SU-DHL-6 (cell line): ENCODE measurements at regions not wholly inside any gene's neighbourhood (a gene's known extent, or its start where the extent isn't known, plus 50 kb on each side); places are given as distances from the start of the nearest gene placed in this dataset.

Source experiments
- H2AFZ ChIP-seq: fragments of 200-600 bp; sonication (generic); 2 replicates; pipeline ENCODE4 v1.6.1; 2014; ENCODE audit warnings: low read depth, mild to moderate bottlenecking, moderate library complexity, mixed read lengths, antibody characterized with exemption, low read length; ENCODE audit not compliant: severe bottlenecking
- H3F3A ChIP-seq: fragments of 200-600 bp; shearing (Covaris generic); 2 replicates; pipeline ENCODE4 v1.6.0; 2016; ENCODE audit warnings: antibody characterized with exemption, mild to moderate bottlenecking; ENCODE audit not compliant: insufficient read depth
- H3K27ac ChIP-seq: fragments of 200-600 bp; sonication (generic); 2 replicates; pipeline ENCODE4 v1.5.1; 2016; ENCODE audit warnings: low read depth, mild to moderate bottlenecking, low read length, moderate library complexity, mixed read lengths
- H3K27me3 ChIP-seq: fragments of 200-600 bp; sonication (generic), shearing (Covaris generic); 2 replicates; pipeline ENCODE4 v1.6.0; 2014; ENCODE audit warnings: mild to moderate bottlenecking, low read length
- H3K36me3 ChIP-seq: fragments of 200-600 bp; sonication (generic); 2 replicates; pipeline ENCODE4 v1.6.1; 2014; ENCODE audit warnings: mild to moderate bottlenecking, low read length, mixed read lengths
- H3K4me2 ChIP-seq: fragments of 300-600, 200-600 bp; shearing (Covaris generic), sonication (generic); 2 replicates; pipeline ENCODE4 v1.6.0; 2014; ENCODE audit warnings: low read length, low read depth, mild to moderate bottlenecking; ENCODE audit not compliant: poor library complexity, severe bottlenecking
- H3K4me3 ChIP-seq: fragments of 200-600 bp; sonication (generic); 2 replicates; pipeline ENCODE4 v1.5.1; 2014; ENCODE audit warnings: antibody characterized with exemption, low read length, mild to moderate bottlenecking, mixed read lengths; ENCODE audit not compliant: insufficient read depth, poor library complexity, severe bottlenecking
- H3K79me2 ChIP-seq: fragments of 200-600 bp; sonication (generic); 2 replicates; pipeline ENCODE4 v1.6.1; 2014; ENCODE audit warnings: mild to moderate bottlenecking, low read length, moderate library complexity; ENCODE audit not compliant: insufficient read depth
- H3K9ac ChIP-seq: fragments of 200-600 bp; sonication (generic); 2 replicates; pipeline ENCODE4 v1.7.0; 2014; ENCODE audit warnings: mild to moderate bottlenecking, low read length
- H3K9me2 ChIP-seq: fragments of 200-600 bp; sonication (generic); replicated peaks from 2 replicates; pipeline ENCODE4 v1.6.1; 2014; ENCODE audit warnings: low read length; ENCODE audit not compliant: insufficient read depth
- H3K9me3 ChIP-seq: fragments of 200-600 bp; sonication (generic); 2 replicates; pipeline ENCODE4 v1.6.1; 2014; ENCODE audit warnings: low read length, mixed read lengths; ENCODE audit not compliant: insufficient read depth
- H4K20me1 ChIP-seq: fragments of 200-600 bp; sonication (generic); 2 replicates; pipeline ENCODE4 v1.6.1; 2014; ENCODE audit warnings: low read depth, mild to moderate bottlenecking, antibody characterized with exemption, low read length, moderate library complexity, mixed read lengths
- CTCF ChIP-seq: fragments of 200-600 bp; sonication (generic); IDR thresholded peaks from one replicate; pipeline ENCODE4 v1.5.1; 2017; ENCODE audit warnings: antibody characterized with exemption, mild to moderate bottlenecking, low read length, moderate library complexity; ENCODE audit not compliant: insufficient read depth, poor library complexity, severe bottlenecking
- EZH2phosphoT487 ChIP-seq: fragments of 200-600 bp; sonication (generic), shearing (Covaris generic); conservative IDR thresholded peaks from 2 replicates; pipeline ENCODE4 v1.6.1; 2018; ENCODE audit warnings: mild to moderate bottlenecking, antibody characterized with exemption, low read length, moderate library complexity, mixed read lengths

GRCh38 chr6:167588920-167589614, 237.6 kb upstream of the AFDN start:
- no peaks in the 10 kb centered on the region for H3K27me3 ChIP-seq
- no peak overlapping the region for H3K4me2 ChIP-seq
- H3K79me2 ChIP-seq: no peaks in the 10 kb centered on the region
- TF ChIP-seq EZH2phosphoT487: no peak
- TF ChIP-seq CTCF: no peak
- no peaks in the 10 kb centered on the region for H3K36me3 ChIP-seq
- H3K4me3 ChIP-seq: no peak overlapping the region
- no peak overlapping the region for H3K9ac ChIP-seq
- no peaks in the 10 kb centered on the region for H4K20me1 ChIP-seq
- H3K9me2 ChIP-seq: no peaks in the 10 kb centered on the region
- no peak overlapping the region for H3K27ac ChIP-seq
- H3F3A ChIP-seq: no peaks in the 10 kb centered on the region
- no peaks in the 10 kb centered on the region for H3K9me3 ChIP-seq
- H2AFZ ChIP-seq: no peak overlapping the region

- Histone ChIP-seq H3K27me3 (no peaks in the 10 kb centered on the region), H3K4me2 (no peak overlapping the region), H3K9ac (no peak overlapping the region), H3F3A (no peaks in the 10 kb centered on the region), H3K79me2 (no peaks in the 10 kb centered on the region), H3K36me3 (no peaks in the 10 kb centered on the region), H3K9me3 (no peaks in the 10 kb centered on the region), H3K27ac (no peak overlapping the region), H3K4me3 (no peak overlapping the region), H3K9me2 (no peaks in the 10 kb centered on the region), H4K20me1 (no peaks in the 10 kb centered on the region), H2AFZ (no peak overlapping the region)
- TF ChIP-seq EZH2phosphoT487 (no peak), CTCF (no peak)
Measured at GRCh38 chr6:167589615-167589940, 237.1 kb upstream of the AFDN start.

- H3K9ac ChIP-seq: no peak overlapping the region
- no peak overlapping the region for H3K27ac ChIP-seq
- H3K27me3 ChIP-seq: no peaks in the 10 kb centered on the region
- no peak for TF ChIP-seq CTCF
- no peak for TF ChIP-seq EZH2phosphoT487
- no peak overlapping the region for H3K4me2 ChIP-seq
- H4K20me1 ChIP-seq: no peaks in the 10 kb centered on the region
- H3K36me3 ChIP-seq: no peaks in the 10 kb centered on the region
- H3K9me2 ChIP-seq: no peaks in the 10 kb centered on the region
- H3F3A ChIP-seq: no peaks in the 10 kb centered on the region
- H3K9me3 ChIP-seq: no peaks in the 10 kb centered on the region
- H3K4me3 ChIP-seq: no peak overlapping the region
- no peaks in the 10 kb centered on the region for H3K79me2 ChIP-seq
- H2AFZ ChIP-seq: no peak overlapping the region
Measured at GRCh38 chr6:167590193-167590592, 236.5 kb upstream of the AFDN start.
